ENCODE measurements at regions not wholly inside any gene's neighbourhood (a gene's known extent, or its start where the extent isn't known, plus 50 kb on each side); places are given as distances from the start of the nearest gene placed in this dataset.
A peak's percentile ranks its signal among the peaks of the same experiment; 100 is the strongest.

GRCh38 chr5:27608992-27609391 is 570.6 kb upstream of the CDH9 start:
- Histone ChIP-seq H3K9me3 (no peaks in the 10 kb centered on the region), H3K27ac (no peak overlapping the region), H3K27me3 (no peaks in the 10 kb centered on the region), H3K36me3 (no peaks in the 10 kb centered on the region), H3K4me1 (no peaks in the 10 kb centered on the region), H3K4me3 (no peak overlapping the region)
- no peak for TF ChIP-seq CTCF (IDR thresholded peaks at IDR 0.05)
- TF ChIP-seq POLR2A (IDR thresholded peaks at IDR 0.05): no peak
- DNase-seq: no peak

- no peak overlapping the region for H3K4me3 ChIP-seq
- H3K9me3 ChIP-seq: peaks cover 0 to 2% (median 0%) of the 10 kb centered on the region in 4 donors
- H3K4me1 ChIP-seq: no peaks in the 10 kb centered on the region
- no peak for DNase-seq
- H3K36me3 ChIP-seq: no peaks in the 10 kb centered on the region
- no peaks in the 10 kb centered on the region for H3K27me3 ChIP-seq
- no peak overlapping the region for H3K27ac ChIP-seq
- TF ChIP-seq CTCF (IDR thresholded peaks at IDR 0.05): no peak
- no peak for TF ChIP-seq POLR2A (IDR thresholded peaks at IDR 0.05)
These were observed 560.2 kb upstream of the CDH9 start for GRCh38 chr5:27598576-27598975.

GRCh38 chr5:27594141-27594540 is 555.8 kb upstream of the CDH9 start:
- Histone ChIP-seq H3K27me3 (no peaks in the 10 kb centered on the region), H3K4me3 (no peak overlapping the region), H3K4me1 (no peaks in the 10 kb centered on the region), H3K27ac (no peak overlapping the region), H3K36me3 (no peaks in the 10 kb centered on the region), H3K9me3 (peaks cover 0 to 2% (median 0%) of the 10 kb centered on the region in 4 donors)
- DNase-seq: no peak
- no peak for TF ChIP-seq POLR2A (IDR thresholded peaks at IDR 0.05)
- no peak for TF ChIP-seq CTCF (IDR thresholded peaks at IDR 0.05)

- H3K36me3 ChIP-seq: no peaks in the 10 kb centered on the region
- no peaks in the 10 kb centered on the region for H3K27me3 ChIP-seq
- H3K27ac ChIP-seq: no peak overlapping the region
- H3K4me3 ChIP-seq: no peak overlapping the region
- H3K9me3 ChIP-seq: peaks cover 0 to 2% (median 0%) of the 10 kb centered on the region in 4 donors
- DNase-seq: no peak
- no peak for TF ChIP-seq POLR2A (IDR thresholded peaks at IDR 0.05)
- TF ChIP-seq CTCF (IDR thresholded peaks at IDR 0.05): no peak
- no peaks in the 10 kb centered on the region for H3K4me1 ChIP-seq
These were observed 553.8 kb upstream of the CDH9 start for GRCh38 chr5:27592231-27592630.

GRCh38 chr5:27590503-27590902 is 552.1 kb upstream of the CDH9 start:
- Histone ChIP-seq H3K27me3 (no peaks in the 10 kb centered on the region), H3K27ac (no peak overlapping the region), H3K4me1 (no peaks in the 10 kb centered on the region), H3K9me3 (no peaks in the 10 kb centered on the region), H3K4me3 (no peak overlapping the region), H3K36me3 (no peaks in the 10 kb centered on the region)
- DNase-seq: peak in 1 of 3 donors; percentile 40
- TF ChIP-seq CTCF (IDR thresholded peaks at IDR 0.05) (no peak), POLR2A (IDR thresholded peaks at IDR 0.05) (no peak)

- Histone ChIP-seq H3K4me3 (no peak overlapping the region), H3K27ac (no peak overlapping the region), H3K27me3 (no peaks in the 10 kb centered on the region), H3K4me1 (no peaks in the 10 kb centered on the region), H3K9me3 (no peaks in the 10 kb centered on the region), H3K36me3 (no peaks in the 10 kb centered on the region)
- TF ChIP-seq CTCF (IDR thresholded peaks at IDR 0.05) (no peak), POLR2A (IDR thresholded peaks at IDR 0.05) (no peak)
- no peak for DNase-seq
These were observed 539.9 kb upstream of the CDH9 start for GRCh38 chr5:27578279-27578678.

Data from Peyer's patch (tissue), 4 donors.